GM12878 (cell line): ENCODE measurements at regions not wholly inside any gene's neighbourhood (a gene's known extent, or its start where the extent isn't known, plus 50 kb on each side); places are given as distances from the start of the nearest gene placed in this dataset.
"Not testable (repeated sequence)": the region's sequence is repeated elsewhere in the genome, so short reads cannot be mapped to it uniquely, and the experiment has no call there.

ENCODE experiments used
- ATAC-seq: fragments of 200-7000 bp; cut with Tn5 transposase; 3 replicates; pipeline ENCODE4 v1.9.1; 2020; ENCODE audit warnings: mild to moderate bottlenecking, moderate library complexity
- BruUV-seq: library from RNA; stranded (reverse); fragments of 400-500 nt; replicated peaks from 2 replicates; lab custom pipeline; 2021; lab: Mats Ljungman, UMichigan
- CTCF ChIA-PET: fragments of 300-600 bp; sonication (Branson Sonifier 250); formaldehyde crosslinking; extraction: SDS; loops from one replicate; lab custom pipeline; 2021; ENCODE audit warnings: inconsistent platforms; lab: Yijun Ruan, JAX
- POLR2A ChIA-PET: fragments of 350-600 bp; formaldehyde crosslinking; extraction: SDS; loops from one replicate; lab custom pipeline; 2021; ENCODE audit warnings: inconsistent platforms; lab: Charles Lee
- RAD21 ChIA-PET: fragments of 300-600 bp; sonication (Branson Sonifier 250); formaldehyde crosslinking; loops from one replicate; lab custom pipeline; 2023; ENCODE audit warnings: antibody characterized with exemption; ENCODE audit not compliant: unreplicated experiment; lab: Charles Lee
- SMC1A ChIA-PET: fragments of 300-600 bp; sonication (Branson Sonifier 250); formaldehyde crosslinking; loops from one replicate; lab custom pipeline; 2023; ENCODE audit not compliant: unreplicated experiment, uncharacterized antibody; lab: Charles Lee
- DNase-seq: peaks from one replicate; pipeline ENCODE4 v3.0.0-alpha.2; 2011; ENCODE audit warnings: low read depth, low spot score
- FAIRE-seq: peaks from 3 replicates; lab custom pipeline; 2011; peaks lifted over from hg19 to GRCh38; lab: Jason Lieb, UNC
- H2AFZ ChIP-seq: 2 replicates; pipeline ENCODE4 v1.6.0; 2011; ENCODE audit warnings: low read depth, low read length, control low read depth; ENCODE audit not compliant: control insufficient read depth
- H3K27ac ChIP-seq: 2 replicates; pipeline ENCODE4 v1.5.1; 2011; ENCODE audit warnings: control low read depth; ENCODE audit not compliant: control insufficient read depth, insufficient read depth
- H3K27me3 ChIP-seq, 2 experiments: replicated peaks in 1 of 2; 2 replicates each; pipeline versions ENCODE4 v1.6.0 to v1.6.1; 2011; ENCODE audit warnings: low read length in 1 of 2; ENCODE audit not compliant: control insufficient read depth in 2 of 2, insufficient read depth in 2 of 2
- H3K36me3 ChIP-seq, 2 experiments: 2 replicates each; pipeline ENCODE4 v1.5.1; 2011; ENCODE audit warnings: low read length in 1 of 2; ENCODE audit not compliant: control insufficient read depth in 2 of 2, insufficient read depth in 2 of 2
- H3K4me1 ChIP-seq: 2 replicates; pipeline ENCODE4 v1.6.1; 2011; ENCODE audit warnings: mild to moderate bottlenecking, low read length, moderate library complexity, mixed read lengths; ENCODE audit not compliant: control insufficient read depth, insufficient read depth
- H3K4me2 ChIP-seq: 2 replicates; pipeline ENCODE4 v1.6.0; 2011; ENCODE audit warnings: control low read depth; ENCODE audit not compliant: control insufficient read depth, insufficient read depth
- H3K4me3 ChIP-seq: fragments of 200-600 bp; sonication (generic); 2 replicates; pipeline ENCODE4 v1.5.1; 2016
- H3K79me2 ChIP-seq: 2 replicates; pipeline ENCODE4 v1.6.0; 2011; ENCODE audit warnings: low read length; ENCODE audit not compliant: control insufficient read depth, insufficient read depth
- H3K9ac ChIP-seq: 2 replicates; pipeline ENCODE4 v1.8.0; 2011; ENCODE audit warnings: low read length, control low read depth, mixed read lengths; ENCODE audit not compliant: control insufficient read depth, insufficient read depth
- H3K9me3 ChIP-seq: replicated peaks from 3 replicates; pipeline ENCODE4 v1.5.1; 2011; ENCODE audit warnings: mild to moderate bottlenecking, low read length; ENCODE audit not compliant: control insufficient read depth, insufficient read depth
- H4K20me1 ChIP-seq: 2 replicates; pipeline ENCODE4 v1.6.0; 2011; ENCODE audit not compliant: control insufficient read depth, insufficient read depth
- FOXK2 ChIP-seq: fragments of 450-650 bp; IDR thresholded peaks from 2 replicates; pipeline ENCODE4 v1.6.1; 2017; ENCODE audit warnings: mild to moderate bottlenecking, moderate library complexity
- POLR2AphosphoS5 ChIP-seq: IDR thresholded peaks from 2 replicates; pipeline ENCODE4 v1.6.1; 2011; ENCODE audit warnings: mild to moderate bottlenecking, low read length, inconsistent platforms
- SMARCA5 ChIP-seq: fragments of 450-650 bp; IDR thresholded peaks from 2 replicates; pipeline ENCODE4 v1.6.1; 2017; ENCODE audit warnings: mild to moderate bottlenecking
- ZNF384 ChIP-seq: IDR thresholded peaks from 2 replicates; pipeline ENCODE4 v1.6.1; 2012; ENCODE audit warnings: low read depth, mild to moderate bottlenecking, low read length, improper control_type of control experiment, borderline replicate concordance
- WGBS: methylation state at CpG from one replicate; pipeline ENCODE4 v1.1.6; 2016; ENCODE audit warnings: low lambda C conversion rate; ENCODE audit not compliant: insufficient replicate concordance, insufficient coverage; ENCODE audit errors: missing lambda C conversion rate; 5-methylcytosine and 5-hydroxymethylcytosine counted together
- in situ Hi-C: fragments of 300-500 bp; cut with MboI; formaldehyde crosslinking; loops from 9 replicates; pipeline ENCODE4 v1.14.3; 2018; ENCODE audit warnings: mixed read lengths
- intact Hi-C: fragments of 100-400 bp; cut with micrococcal nuclease; formaldehyde crosslinking; loops from one replicate; pipeline ENCODE4 v1.14.2; 2022; ENCODE audit not compliant: unreplicated experiment
- TF ChIP-seq, protein P1 (sequence below): fragments of 450-650 bp; IDR thresholded peaks from 2 replicates; pipeline ENCODE4 v1.6.1; 2017; ENCODE audit warnings: mild to moderate bottlenecking, moderate library complexity

DNA sequence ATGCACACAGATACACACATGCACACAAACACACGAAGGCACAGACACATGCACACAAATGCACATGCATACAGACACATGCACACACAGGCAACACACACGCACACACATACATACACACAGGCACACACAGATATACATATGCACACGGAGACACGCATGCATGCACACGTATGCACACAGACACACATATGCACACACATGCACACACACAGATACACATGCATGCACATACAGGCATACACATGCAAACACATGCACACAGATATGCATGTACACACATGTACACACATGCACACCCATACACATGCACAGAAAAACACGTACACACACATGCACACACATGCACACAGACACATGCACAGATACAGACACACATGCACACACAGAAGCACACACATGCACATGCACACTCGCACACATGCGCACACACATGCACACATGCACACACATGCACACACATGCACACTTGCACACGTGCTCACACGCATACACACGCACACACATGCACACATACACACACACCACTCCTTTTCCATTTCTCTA lies 70.8 kb upstream of the ALDH3B2 start (continued):
- TF ChIP-seq, protein P1, sequence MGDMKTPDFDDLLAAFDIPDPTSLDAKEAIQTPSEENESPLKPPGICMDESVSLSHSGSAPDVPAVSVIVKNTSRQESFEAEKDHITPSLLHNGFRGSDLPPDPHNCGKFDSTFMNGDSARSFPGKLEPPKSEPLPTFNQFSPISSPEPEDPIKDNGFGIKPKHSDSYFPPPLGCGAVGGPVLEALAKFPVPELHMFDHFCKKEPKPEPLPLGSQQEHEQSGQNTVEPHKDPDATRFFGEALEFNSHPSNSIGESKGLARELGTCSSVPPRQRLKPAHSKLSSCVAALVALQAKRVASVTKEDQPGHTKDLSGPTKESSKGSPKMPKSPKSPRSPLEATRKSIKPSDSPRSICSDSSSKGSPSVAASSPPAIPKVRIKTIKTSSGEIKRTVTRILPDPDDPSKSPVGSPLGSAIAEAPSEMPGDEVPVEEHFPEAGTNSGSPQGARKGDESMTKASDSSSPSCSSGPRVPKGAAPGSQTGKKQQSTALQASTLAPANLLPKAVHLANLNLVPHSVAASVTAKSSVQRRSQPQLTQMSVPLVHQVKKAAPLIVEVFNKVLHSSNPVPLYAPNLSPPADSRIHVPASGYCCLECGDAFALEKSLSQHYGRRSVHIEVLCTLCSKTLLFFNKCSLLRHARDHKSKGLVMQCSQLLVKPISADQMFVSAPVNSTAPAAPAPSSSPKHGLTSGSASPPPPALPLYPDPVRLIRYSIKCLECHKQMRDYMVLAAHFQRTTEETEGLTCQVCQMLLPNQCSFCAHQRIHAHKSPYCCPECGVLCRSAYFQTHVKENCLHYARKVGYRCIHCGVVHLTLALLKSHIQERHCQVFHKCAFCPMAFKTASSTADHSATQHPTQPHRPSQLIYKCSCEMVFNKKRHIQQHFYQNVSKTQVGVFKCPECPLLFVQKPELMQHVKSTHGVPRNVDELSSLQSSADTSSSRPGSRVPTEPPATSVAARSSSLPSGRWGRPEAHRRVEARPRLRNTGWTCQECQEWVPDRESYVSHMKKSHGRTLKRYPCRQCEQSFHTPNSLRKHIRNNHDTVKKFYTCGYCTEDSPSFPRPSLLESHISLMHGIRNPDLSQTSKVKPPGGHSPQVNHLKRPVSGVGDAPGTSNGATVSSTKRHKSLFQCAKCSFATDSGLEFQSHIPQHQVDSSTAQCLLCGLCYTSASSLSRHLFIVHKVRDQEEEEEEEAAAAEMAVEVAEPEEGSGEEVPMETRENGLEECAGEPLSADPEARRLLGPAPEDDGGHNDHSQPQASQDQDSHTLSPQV = no peak
- TF ChIP-seq SMARCA5 (no peak), POLR2AphosphoS5 (no peak), FOXK2 (no peak), ZNF384 (no peak)

DNA sequence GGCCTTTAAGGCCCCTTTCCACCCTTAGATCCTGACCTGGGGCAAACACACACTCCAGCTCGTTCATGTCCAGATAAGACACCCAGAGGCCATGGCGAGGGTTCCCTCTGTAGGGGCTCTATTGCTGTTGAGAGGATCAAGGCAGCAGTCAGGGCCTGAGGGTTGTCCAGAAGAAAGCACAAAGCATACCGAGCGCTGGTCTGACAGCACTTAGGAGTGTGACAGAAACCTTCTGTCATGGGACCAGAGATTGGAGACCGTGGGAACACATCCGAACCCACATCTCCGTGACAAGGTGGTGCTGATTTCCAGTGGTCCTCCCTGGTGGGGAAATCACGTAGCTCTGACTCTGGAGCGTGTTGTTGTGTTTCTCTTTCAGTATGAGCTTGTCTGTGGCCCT lies 69.8 kb upstream of the ALDH3B2 start:
- CTCF ChIA-PET, DNase-seq, H3K4me3 ChIP-seq, H3K9me3 ChIP-seq, H3K79me2 ChIP-seq, H3K9ac ChIP-seq, FAIRE-seq, SMC1A ChIA-PET, H3K36me3 ChIP-seq, POLR2A ChIA-PET, H3K4me2 ChIP-seq, H3K4me1 ChIP-seq, H4K20me1 ChIP-seq, H3K27ac ChIP-seq, BruUV-seq, H3K27me3 ChIP-seq, in situ Hi-C loops, H2AFZ ChIP-seq, RAD21 ChIA-PET, ATAC-seq, intact Hi-C loops: not testable (repeated sequence)
- 52% methylated on average over 9 of the region's 9 CpGs for WGBS

DNA sequence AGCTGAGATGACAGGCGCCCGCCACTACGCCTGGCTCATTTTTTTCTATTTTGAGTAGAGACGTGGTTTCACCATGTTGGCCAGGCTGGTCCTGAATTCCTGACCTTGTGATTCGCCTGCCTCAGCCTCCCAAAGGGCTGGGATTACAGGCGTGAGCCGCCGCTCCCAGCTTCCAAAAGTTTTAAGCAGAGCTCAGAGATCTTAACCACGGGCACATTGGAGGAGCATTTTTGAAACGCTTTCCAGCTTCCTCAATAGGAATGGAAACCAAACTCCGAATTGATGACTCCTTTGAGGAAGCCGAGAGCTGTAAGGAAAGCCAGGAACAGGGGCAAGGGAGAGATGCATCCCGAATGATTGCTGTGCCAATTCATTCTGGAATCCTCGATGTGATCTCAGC lies 63.8 kb upstream of the ALDH3B2 start:
- H3K4me3 ChIP-seq, H3K9ac ChIP-seq, H3K79me2 ChIP-seq, RAD21 ChIA-PET, SMC1A ChIA-PET, DNase-seq, H3K4me2 ChIP-seq, FAIRE-seq, H4K20me1 ChIP-seq, H3K4me1 ChIP-seq, H3K9me3 ChIP-seq, ATAC-seq, H3K27me3 ChIP-seq, CTCF ChIA-PET, POLR2A ChIA-PET, in situ Hi-C loops, intact Hi-C loops, H3K36me3 ChIP-seq, H3K27ac ChIP-seq, H2AFZ ChIP-seq, BruUV-seq: not testable (repeated sequence)
- 31% methylated on average over 9 of the region's 14 CpGs for WGBS
